HepG2 (cell line): ENCODE measurements at regions not wholly inside any gene's neighbourhood (a gene's known extent, or its start where the extent isn't known, plus 50 kb on each side); places are given as distances from the start of the nearest gene placed in this dataset.
A peak's percentile ranks its signal among the peaks of the same experiment; 100 is the strongest.

Experiments
- ATAC-seq: fragments of 200-7000 bp; cut with Tn5 transposase; 3 replicates; pipeline ENCODE4 v1.9.1; 2020; ENCODE audit warnings: mild to moderate bottlenecking, moderate library complexity
- BruUV-seq: library from RNA; stranded (reverse); fragments of 400-500 nt; replicated peaks from 2 replicates; lab custom pipeline; 2021; lab: Mats Ljungman, UMichigan
- CTCF ChIA-PET: fragments of 300-600 bp; formaldehyde crosslinking; extraction: SDS; loops from one replicate; lab custom pipeline; 2021; ENCODE audit warnings: low total read pairs, inconsistent platforms, low intra/inter-chr PET ratio; lab: Yijun Ruan, JAX
- POLR2A ChIA-PET: fragments of 350-600 bp; sonication (Branson Sonifier 250); formaldehyde crosslinking; loops from one replicate; lab custom pipeline; 2020; ENCODE audit warnings: antibody characterized with exemption, inconsistent platforms; lab: Yijun Ruan, JAX
- DNase-seq: peaks from one replicate; pipeline ENCODE4 v3.0.0-alpha.2; 2015; ENCODE audit warnings: low spot score
- FAIRE-seq: peaks from 3 replicates; lab custom pipeline; 2011; peaks lifted over from hg19 to GRCh38; lab: Jason Lieb, UNC
- H2AFZ ChIP-seq: one replicate; pipeline ENCODE4 v1.6.1; 2011; ENCODE audit warnings: low read length, inconsistent platforms
- H3K27ac ChIP-seq: fragments of 300-600 bp; 3 replicates; pipeline ENCODE4 v1.8.0; 2011; ENCODE audit warnings: mixed run types, mild to moderate bottlenecking, mixed read lengths, low read length, inconsistent platforms; ENCODE audit not compliant: insufficient read depth; ENCODE audit errors: extremely low read length
- H3K27me3 ChIP-seq, 2 experiments: fragments of 200-600 bp in 1 of 2; 2 replicates in 1 of 2; 3 replicates in 1 of 2; pipeline versions ENCODE4 v1.6.0 to v1.8.0; 2011; ENCODE audit warnings: low read length in 2 of 2, mild to moderate bottlenecking in 2 of 2, moderate library complexity in 2 of 2, inconsistent platforms in 1 of 2; ENCODE audit not compliant: insufficient read depth in 2 of 2, control insufficient read depth in 1 of 2
- H3K36me3 ChIP-seq, 2 experiments: fragments of 200-600 bp in 1 of 2; replicated peaks in 1 of 2; 2 replicates in 1 of 2; 3 replicates in 1 of 2; pipeline versions ENCODE4 v1.5.1 to v1.8.0; 2011; ENCODE audit warnings: low read length in 2 of 2, inconsistent platforms in 1 of 2; ENCODE audit not compliant: insufficient read depth in 2 of 2, control insufficient read depth in 1 of 2
- H3K4me1 ChIP-seq: 2 replicates; pipeline ENCODE4 v1.5.1; 2012; ENCODE audit warnings: low read length, inconsistent platforms; ENCODE audit not compliant: insufficient read depth
- H3K4me2 ChIP-seq: 2 replicates; pipeline ENCODE4 v1.6.0; 2011; ENCODE audit warnings: low read depth, low read length, inconsistent platforms
- H3K4me3 ChIP-seq, 3 experiments: fragments of 200-600 bp in 1 of 3; sonication (generic), shearing (Covaris generic) in 1 of 3; replicated peaks in 1 of 3; 2 replicates each; pipeline ENCODE4 v1.5.1; 2011 to 2016; ENCODE audit warnings: low read length in 3 of 3, inconsistent platforms in 2 of 3, low read depth in 2 of 3, mild to moderate bottlenecking in 2 of 3, control low read depth in 1 of 3, mixed read lengths in 1 of 3; ENCODE audit not compliant: insufficient read depth in 1 of 3
- H3K79me2 ChIP-seq: one replicate; pipeline ENCODE4 v1.6.1; 2011; ENCODE audit warnings: low read length, inconsistent platforms; ENCODE audit not compliant: insufficient read depth
- H3K9ac ChIP-seq: 2 replicates; pipeline ENCODE4 v1.6.0; 2011; ENCODE audit warnings: mild to moderate bottlenecking, low read depth, low read length, inconsistent platforms; ENCODE audit not compliant: insufficient read depth
- H3K9me3 ChIP-seq: 2 replicates; pipeline ENCODE4 v1.5.1; 2012; ENCODE audit warnings: mild to moderate bottlenecking, low read length
- H4K20me1 ChIP-seq: 2 replicates; pipeline ENCODE4 v1.6.0; 2011; ENCODE audit warnings: inconsistent platforms, mild to moderate bottlenecking, low read length, moderate library complexity; ENCODE audit not compliant: insufficient read depth
- ATRX ChIP-seq: sonication (generic); formaldehyde crosslinking; IDR thresholded peaks from 2 replicates; pipeline ENCODE4 v1.4.0; 2020; ENCODE audit warnings: missing genetic modification reagents, borderline replicate concordance
- FOXM1 ChIP-seq: sonication (generic); formaldehyde crosslinking; IDR thresholded peaks from 2 replicates; pipeline ENCODE4 v1.5.0; 2020; ENCODE audit warnings: missing genetic modification reagents
- HBP1 ChIP-seq: IDR thresholded peaks from 2 replicates; pipeline ENCODE4 v1.6.1; 2016; ENCODE audit warnings: low read depth, control low read depth
- MAZ ChIP-seq, 2 experiments: sonication (generic) in 1 of 2; formaldehyde crosslinking in 1 of 2; IDR thresholded peaks; 2 replicates each; pipeline versions ENCODE4 v1.5.0 to v1.6.1; 2012 to 2020; ENCODE audit warnings: low read depth in 2 of 2, mild to moderate bottlenecking in 2 of 2, borderline replicate concordance in 1 of 2, improper control_type of control experiment in 1 of 2, low read length in 1 of 2, missing genetic modification reagents in 1 of 2, moderate library complexity in 1 of 2
- MTA1 ChIP-seq: sonication (generic); formaldehyde crosslinking; IDR thresholded peaks from 2 replicates; pipeline ENCODE4 v1.4.0; 2020; ENCODE audit warnings: missing genetic modification reagents, mild to moderate bottlenecking, borderline replicate concordance
- NFYC ChIP-seq: IDR thresholded peaks from 2 replicates; pipeline ENCODE4 v1.6.1; 2016; ENCODE audit warnings: missing genetic modification reagents, missing compliant biosample characterization
- ZBTB20 ChIP-seq: sonication (generic); formaldehyde crosslinking; IDR thresholded peaks from 2 replicates; pipeline ENCODE4 v1.8.1; 2023; ENCODE audit warnings: missing genetic modification reagents, low read depth, mild to moderate bottlenecking, borderline replicate concordance
- ZFP37 ChIP-seq: sonication (generic); formaldehyde crosslinking; IDR thresholded peaks from 2 replicates; pipeline ENCODE4 v1.4.0; 2020; ENCODE audit warnings: missing genetic modification reagents, borderline replicate concordance
- ZIK1 ChIP-seq: sonication (generic); formaldehyde crosslinking; IDR thresholded peaks from 2 replicates; pipeline ENCODE4 v1.5.0; 2020; ENCODE audit warnings: mild to moderate bottlenecking, low read depth, missing genetic modification reagents, borderline replicate concordance
- ZNF180 ChIP-seq: sonication (generic); formaldehyde crosslinking; IDR thresholded peaks from 2 replicates; pipeline ENCODE4 v1.4.0; 2020; ENCODE audit warnings: low read depth, missing genetic modification reagents, borderline replicate concordance
- ZNF703 ChIP-seq: sonication (generic); formaldehyde crosslinking; IDR thresholded peaks from 2 replicates; pipeline ENCODE4 v1.5.1; 2020; ENCODE audit warnings: missing genetic modification reagents, mild to moderate bottlenecking, moderate library complexity, borderline replicate concordance
- WGBS: methylation state at CpG from one replicate; pipeline ENCODE4 v1.1.6; 2017; ENCODE audit warnings: low lambda C conversion rate; 5-methylcytosine and 5-hydroxymethylcytosine counted together
- in situ Hi-C: cut with HindIII; loops from 2 replicates; pipeline ENCODE4 v1.10.0; 2017; ENCODE audit warnings: low pct_unique_long_range_greater_than_20kb; ENCODE audit not compliant: extremely low pct_ligation_motif_present
- intact Hi-C: fragments of 100-400 bp; cut with micrococcal nuclease; formaldehyde crosslinking; loops from one replicate; pipeline ENCODE4 v1.10.0; 2022; ENCODE audit not compliant: unreplicated experiment

GRCh38 chr16:80263181-80263823 is 277.5 kb upstream of the DYNLRB2 start:
- Histone ChIP-seq H3K27ac (peak overlapping the region; percentile 87), H3K9me3 (no peaks in the 10 kb centered on the region), H3K27me3 (no peaks in the 10 kb centered on the region), H3K9ac (peak overlapping the region; percentile 45; the same call in 1 of the 2 replicates), H3K36me3 (no peaks in the 10 kb centered on the region), H3K4me3 (no peak overlapping the region), H4K20me1 (no peaks in the 10 kb centered on the region), H3K4me1 (peaks cover 64% of the 10 kb centered on the region), H3K79me2 (no peaks in the 10 kb centered on the region), H3K4me2 (peak overlapping the region; percentile 53), H2AFZ (no peak overlapping the region)
- intact Hi-C loops (no loop called here), in situ Hi-C loops (no loop called here)
- ATAC-seq: no peak
- no peak for DNase-seq
- FAIRE-seq: no peak
- CTCF ChIA-PET: no interaction called here
- TF ChIP-seq ZNF703 (CRISPR knock-in tag) (no peak), ZIK1 (CRISPR knock-in tag) (no peak), NFYC (CRISPR knock-in tag) (no peak), MAZ (IDR thresholded peaks at IDR 0.05; ENCODE audit: borderline replicate concordance, low read depth, low read length) (no peak), MAZ (CRISPR knock-in tag; IDR thresholded peaks at IDR 0.05; ENCODE audit: low read depth) (no peak), MTA1 (CRISPR knock-in tag) (no peak)
- no TSS peak for BruUV-seq
- 86% methylated on average over 4 of the region's 4 CpGs for WGBS
- POLR2A ChIA-PET: interaction anchor here (0.5 to 4.8 kb wide), 17 partner anchors 9 to 493 kb away, joined by 3 to 44 read pairs (median 4); no protein-coding TSS in a partner anchor

GRCh38 chr16:80260906-80261311 is 279.9 kb upstream of the DYNLRB2 start:
- in situ Hi-C loops: no loop called here
- Histone ChIP-seq H3K9ac (no peak overlapping the region), H3K9me3 (no peaks in the 10 kb centered on the region), H3K27me3 (no peaks in the 10 kb centered on the region), H3K4me3 (no peak overlapping the region), H2AFZ (no peak overlapping the region), H3K4me1 (peaks cover 50% of the 10 kb centered on the region), H4K20me1 (no peaks in the 10 kb centered on the region), H3K36me3 (no peaks in the 10 kb centered on the region), H3K4me2 (no peak overlapping the region), H3K79me2 (no peaks in the 10 kb centered on the region), H3K27ac (no peak overlapping the region)
- no peak for FAIRE-seq
- intact Hi-C loops: no loop called here
- BruUV-seq: no TSS peak
- CTCF ChIA-PET: no interaction called here
- no peak for TF ChIP-seq ZBTB20 (CRISPR knock-in tag)
- no peak for TF ChIP-seq HBP1 (CRISPR knock-in tag)
- TF ChIP-seq ZNF180 (CRISPR knock-in tag): no peak
- no peak for TF ChIP-seq ATRX
- TF ChIP-seq FOXM1: 0 out of 2 replicates have a peak, but pooled peaks have one; percentile 41
- TF ChIP-seq ZFP37 (CRISPR knock-in tag): no peak
- WGBS: 89% methylated on average over 4 of the region's 4 CpGs
- DNase-seq: no peak
- POLR2A ChIA-PET: interaction anchor here (0.9 to 1.1 kb wide), 3 partner anchors 10 to 30 kb away, joined by 3 read pairs; no protein-coding TSS in a partner anchor
- ATAC-seq: no peak
